Endothelial cell of umbilical vein (primary cell): ENCODE measurements at regions not wholly inside any gene's neighbourhood (a gene's known extent, or its start where the extent isn't known, plus 50 kb on each side); places are given as distances from the start of the nearest gene placed in this dataset.

ENCODE experiments used
- BruUV-seq: library from RNA; stranded (reverse); fragments of 400-500 nt; replicated peaks from 2 replicates; lab custom pipeline; 2021; lab: Mats Ljungman, UMichigan
- CTCF ChIA-PET: fragments of 300-600, 350-600 bp; sonication (Branson Sonifier 250); formaldehyde crosslinking; loops from one replicate; lab custom pipeline; 2021; ENCODE audit warnings: antibody characterized with exemption, inconsistent platforms; lab: Charles Lee
- POLR2A ChIA-PET: fragments of 300-600, 350-600 bp; sonication (Branson Sonifier 250); formaldehyde crosslinking; loops from one replicate; lab custom pipeline; 2021; ENCODE audit warnings: antibody characterized with exemption, inconsistent platforms; lab: Charles Lee
- DNase-seq: peaks from one replicate; pipeline ENCODE4 v3.0.0-alpha.2; 2011; ENCODE audit warnings: low read depth, low spot score
- FAIRE-seq: peaks from 2 replicates; lab custom pipeline; 2011; peaks lifted over from hg19 to GRCh38; lab: Jason Lieb, UNC
- H2AFZ ChIP-seq: 2 replicates; pipeline ENCODE4 v1.6.0; 2012; ENCODE audit warnings: low read depth, low read length, control low read depth, inconsistent platforms
- H3K27ac ChIP-seq: 2 replicates; pipeline ENCODE4 v1.5.1; 2011; ENCODE audit warnings: low read depth, mild to moderate bottlenecking, control low read depth, low read length, moderate library complexity; ENCODE audit not compliant: insufficient read depth
- H3K27me3 ChIP-seq, 2 experiments: 2 replicates each; pipeline versions ENCODE4 v1.6.0 to v1.6.1; 2011; ENCODE audit warnings: low read length in 2 of 2, mixed read lengths in 1 of 2; ENCODE audit not compliant: control insufficient read depth in 2 of 2, insufficient read depth in 2 of 2
- H3K36me3 ChIP-seq, 2 experiments: 2 replicates in 1 of 2; 3 replicates in 1 of 2; pipeline ENCODE4 v1.5.1; 2011; ENCODE audit warnings: low read length in 2 of 2, mild to moderate bottlenecking in 1 of 2, moderate library complexity in 1 of 2; ENCODE audit not compliant: control insufficient read depth in 2 of 2, insufficient read depth in 2 of 2; ENCODE audit errors: extremely low read depth in 1 of 2
- H3K4me1 ChIP-seq: 3 replicates; pipeline ENCODE4 v1.5.1; 2011; ENCODE audit warnings: mild to moderate bottlenecking, low read length; ENCODE audit not compliant: control insufficient read depth, insufficient read depth; ENCODE audit errors: extremely low read depth
- H3K4me2 ChIP-seq: 2 replicates; pipeline ENCODE4 v1.6.1; 2011; ENCODE audit warnings: low read length, control low read depth, mixed read lengths; ENCODE audit not compliant: insufficient read depth
- H3K4me3 ChIP-seq, 3 experiments: fragments of 200-600 bp in 1 of 3; sonication (generic), shearing (Covaris generic) in 1 of 3; replicated peaks in 1 of 3; 2 replicates each; pipeline ENCODE4 v1.5.1; 2011 to 2016; ENCODE audit warnings: control low read depth in 3 of 3, low read length in 3 of 3, mild to moderate bottlenecking in 2 of 3, inconsistent platforms in 1 of 3, low read depth in 1 of 3, moderate library complexity in 1 of 3; ENCODE audit not compliant: insufficient read depth in 1 of 3
- H3K79me2 ChIP-seq: 2 replicates; pipeline ENCODE4 v1.6.0; 2012; ENCODE audit warnings: low read length, inconsistent platforms; ENCODE audit not compliant: control insufficient read depth, insufficient read depth
- H3K9ac ChIP-seq: replicated peaks from 2 replicates; pipeline ENCODE3; 2011; ENCODE audit warnings: low read length, control low read depth; ENCODE audit not compliant: insufficient read depth; ENCODE audit errors: extremely low read depth
- H3K9me1 ChIP-seq: replicated peaks from 3 replicates; pipeline ENCODE4 v1.6.0; 2011; ENCODE audit warnings: mild to moderate bottlenecking, low read length; ENCODE audit not compliant: control insufficient read depth, insufficient read depth; ENCODE audit errors: extremely low read depth
- H3K9me3 ChIP-seq: replicated peaks from 2 replicates; pipeline ENCODE4 v1.5.1; 2012; ENCODE audit warnings: low read length, inconsistent platforms; ENCODE audit not compliant: control insufficient read depth, insufficient read depth
- H4K20me1 ChIP-seq: replicated peaks from 2 replicates; pipeline ENCODE3; 2011; ENCODE audit warnings: mild to moderate bottlenecking, low read length; ENCODE audit not compliant: control insufficient read depth, insufficient read depth; ENCODE audit errors: extremely low read depth
- EZH2 ChIP-seq: IDR thresholded peaks from 2 replicates; pipeline ENCODE4 v1.6.1; 2012; ENCODE audit warnings: borderline replicate concordance, low read depth, mild to moderate bottlenecking, moderate library complexity, low read length, inconsistent platforms; ENCODE audit not compliant: severe bottlenecking
- FOS ChIP-seq: IDR thresholded peaks from 2 replicates; pipeline ENCODE4 v1.6.1; 2011; ENCODE audit warnings: mild to moderate bottlenecking, low read length, moderate library complexity, borderline replicate concordance; ENCODE audit not compliant: insufficient read depth
- GATA2 ChIP-seq: IDR thresholded peaks from 2 replicates; pipeline ENCODE4 v1.7.0; 2011; ENCODE audit warnings: low read depth, mild to moderate bottlenecking, moderate library complexity, mixed read lengths, low read length; ENCODE audit not compliant: insufficient read length, insufficient read depth
- JUN ChIP-seq: IDR thresholded peaks from 2 replicates; pipeline ENCODE4 v1.6.1; 2011; ENCODE audit warnings: borderline replicate concordance, low read depth; ENCODE audit not compliant: insufficient read length, insufficient read depth
- MYC ChIP-seq: IDR thresholded peaks from one replicate; pipeline ENCODE4 v1.6.1; 2011; ENCODE audit warnings: mild to moderate bottlenecking, low read depth, low read length
- POLR2A ChIP-seq: IDR thresholded peaks from 2 replicates; pipeline ENCODE4 v1.6.1; 2012; ENCODE audit warnings: low read depth, mild to moderate bottlenecking, control low read depth, low read length
- POLR2AphosphoS5 ChIP-seq: IDR thresholded peaks from 2 replicates; pipeline ENCODE4 v1.6.1; 2012; ENCODE audit warnings: low read depth, mild to moderate bottlenecking, control low read depth, low read length, moderate library complexity; ENCODE audit not compliant: insufficient read depth
- dilution Hi-C: fragments of 300-500 bp; cut with MboI; formaldehyde crosslinking; loops from one replicate; pipeline ENCODE4 v1.15.0; 2019; ENCODE audit warnings: low sequenced_read_pairs; ENCODE audit not compliant: extremely low pct_ligation_motif_present
- intact Hi-C: fragments of 100-400 bp; cut with micrococcal nuclease; formaldehyde crosslinking; loops from one replicate; pipeline ENCODE4 v1.10.0; 2022
- TF ChIP-seq, protein P1 (sequence below): IDR thresholded peaks from 2 replicates; pipeline ENCODE4 v1.6.1; 2011; ENCODE audit not compliant: insufficient read depth, insufficient read length

DNA sequence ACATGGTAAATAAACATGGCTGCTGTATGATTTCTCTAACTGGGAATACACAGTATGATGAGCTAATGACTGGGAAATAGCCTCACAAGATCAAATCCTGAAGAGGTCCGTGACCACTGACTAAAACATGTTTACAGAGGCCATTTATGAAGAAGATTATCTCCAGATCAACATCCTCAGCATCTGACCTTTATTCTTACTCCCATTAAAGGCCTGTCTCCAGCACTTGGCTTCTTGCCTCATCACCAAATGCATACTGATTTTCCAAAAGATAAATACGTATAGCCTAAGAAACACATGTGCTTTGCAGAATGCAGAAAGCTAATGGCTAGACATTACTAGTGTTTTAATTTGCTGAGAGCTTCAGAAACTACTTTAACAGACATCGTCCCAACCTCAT, 108.0 kb upstream of the TSLP start:
- Histone ChIP-seq H4K20me1 (no peaks in the 10 kb centered on the region), H3K9me1 (no peaks in the 10 kb centered on the region), H3K4me1 (no peaks in the 10 kb centered on the region), H3K9me3 (no peaks in the 10 kb centered on the region), H2AFZ (no peak overlapping the region), H3K27ac (no peak overlapping the region), H3K4me2 (no peak overlapping the region), H3K4me3 (no peak overlapping the region), H3K9ac (no peak overlapping the region), H3K36me3 (no peaks in the 10 kb centered on the region), H3K79me2 (no peaks in the 10 kb centered on the region), H3K27me3 (no peaks in the 10 kb centered on the region)
- POLR2A ChIA-PET: no interaction called here
- no TSS peak for BruUV-seq
- dilution Hi-C loops (no loop called here), intact Hi-C loops (no loop called here)
- CTCF ChIA-PET: no interaction called here
- no peak for FAIRE-seq
- no peak for DNase-seq
- TF ChIP-seq JUN: no peak
- no peak for TF ChIP-seq POLR2A
- TF ChIP-seq, protein P1, sequence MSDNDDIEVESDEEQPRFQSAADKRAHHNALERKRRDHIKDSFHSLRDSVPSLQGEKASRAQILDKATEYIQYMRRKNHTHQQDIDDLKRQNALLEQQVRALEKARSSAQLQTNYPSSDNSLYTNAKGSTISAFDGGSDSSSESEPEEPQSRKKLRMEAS: no peak
- no peak for TF ChIP-seq MYC
- no peak for TF ChIP-seq FOS
- no peak for TF ChIP-seq POLR2AphosphoS5
- no peak for TF ChIP-seq GATA2
- TF ChIP-seq EZH2: no peak
